ENCODE measurements at regions not wholly inside any gene's neighbourhood (a gene's known extent, or its start where the extent isn't known, plus 50 kb on each side); places are given as distances from the start of the nearest gene placed in this dataset.

DNA sequence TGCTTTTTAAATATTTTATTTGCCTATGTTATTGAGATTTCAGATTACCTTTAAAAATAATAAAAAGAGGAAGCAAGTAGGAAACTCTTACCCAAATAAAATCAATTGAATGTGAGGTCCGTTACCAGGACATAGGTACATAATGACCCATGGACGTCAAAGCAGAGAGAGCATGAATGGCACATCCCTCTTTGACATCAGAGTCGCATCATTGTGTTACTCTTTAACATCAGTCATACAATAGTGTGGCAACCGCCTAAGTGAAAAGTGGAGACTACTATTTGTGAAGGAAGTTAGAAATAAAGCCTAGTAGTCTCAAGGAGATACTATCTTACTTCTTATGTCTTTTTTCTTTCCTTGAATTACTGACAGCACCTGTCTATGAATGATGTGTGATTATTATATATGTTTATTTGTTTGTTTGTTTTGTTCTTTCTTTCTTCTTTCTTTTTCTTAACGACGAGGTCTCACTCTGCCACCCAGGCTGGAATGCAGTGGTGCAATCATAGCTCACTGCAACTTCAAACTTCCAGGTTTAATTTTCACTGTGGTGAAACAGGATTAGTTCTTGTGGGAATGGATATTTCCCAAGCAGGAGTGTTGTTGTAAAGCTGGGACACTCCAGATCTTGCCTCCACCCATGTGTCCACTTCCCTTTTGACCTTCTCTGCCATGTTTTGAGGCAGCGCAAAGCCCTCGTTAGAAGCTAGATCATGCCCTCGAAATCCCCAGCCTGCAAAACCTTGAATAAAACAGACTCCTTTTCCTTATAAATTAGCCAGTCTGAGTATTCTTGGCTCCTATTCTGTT is 407.2 kb upstream of the NETO1 start:
- DNase-seq, result no peak

DNA sequence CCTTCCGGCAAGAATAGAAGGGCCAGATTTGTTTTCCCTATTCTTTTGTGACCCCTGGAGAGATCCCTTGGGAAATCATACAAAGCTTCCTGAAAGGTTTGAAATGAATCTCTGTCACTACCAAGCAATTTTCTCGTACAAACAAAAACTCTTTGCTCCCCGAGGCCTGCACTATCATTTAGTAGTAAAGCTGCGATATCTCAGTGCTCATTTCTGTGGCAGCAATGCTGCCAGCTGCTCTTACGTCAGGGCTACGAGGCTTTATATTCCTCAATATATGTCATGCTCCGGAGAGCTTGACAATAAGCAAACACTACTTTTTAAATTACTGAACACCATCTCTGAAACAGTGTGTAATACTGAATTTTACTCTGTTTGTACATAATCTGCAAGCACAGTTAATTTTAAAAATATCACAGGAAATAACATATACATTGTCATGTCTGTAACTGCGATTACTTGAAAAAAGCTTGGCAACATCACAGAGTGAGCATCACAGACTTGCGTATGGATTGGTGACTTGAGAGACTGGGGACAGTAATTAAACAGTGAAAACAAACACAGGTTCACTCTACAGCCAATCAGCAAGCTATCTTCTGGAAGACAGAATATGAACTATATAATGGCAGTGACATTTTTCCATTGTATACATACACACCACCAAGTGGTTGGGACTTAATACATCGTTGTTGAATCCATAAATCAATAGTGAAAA is 403.3 kb upstream of the NETO1 start:
- no peak for DNase-seq

DNA sequence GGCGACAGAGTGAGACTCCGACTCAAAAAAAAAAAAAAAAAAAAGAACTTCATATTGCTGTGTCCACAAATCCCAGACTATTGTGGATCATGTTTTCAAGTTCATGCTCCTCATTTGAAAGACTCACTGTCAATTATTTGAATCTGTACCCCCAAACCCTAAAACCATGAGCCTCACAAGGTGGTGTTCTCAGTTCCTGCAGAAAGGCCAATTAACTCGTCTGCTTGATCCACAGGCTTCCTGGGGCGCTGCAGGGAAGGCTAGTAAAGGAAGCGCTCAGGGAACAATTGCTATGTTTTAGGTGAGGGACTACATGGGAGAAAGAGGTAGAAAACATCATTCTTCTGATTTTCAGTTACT is 396.8 kb upstream of the NETO1 start:
- DNase-seq, result no peak

DNA sequence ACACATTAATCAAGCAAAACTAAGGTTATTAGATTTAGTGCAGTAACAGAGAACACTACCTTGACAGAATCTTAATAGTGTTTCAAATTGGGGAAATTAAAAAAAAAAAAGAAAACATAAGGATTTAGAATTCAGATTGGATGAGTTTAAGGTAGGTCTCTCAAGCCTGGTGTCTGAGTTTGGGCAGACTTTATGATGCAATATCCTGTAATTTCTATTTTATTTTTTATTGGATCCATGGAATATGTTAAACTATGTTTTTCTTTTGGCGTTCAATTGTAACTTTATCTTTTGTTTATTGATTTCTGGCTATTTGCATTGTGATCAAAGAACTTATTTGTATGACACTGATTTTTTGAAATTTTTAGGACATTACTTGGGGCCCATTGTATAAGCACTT is 394.1 kb upstream of the NETO1 start:
- no peak for DNase-seq

DNA sequence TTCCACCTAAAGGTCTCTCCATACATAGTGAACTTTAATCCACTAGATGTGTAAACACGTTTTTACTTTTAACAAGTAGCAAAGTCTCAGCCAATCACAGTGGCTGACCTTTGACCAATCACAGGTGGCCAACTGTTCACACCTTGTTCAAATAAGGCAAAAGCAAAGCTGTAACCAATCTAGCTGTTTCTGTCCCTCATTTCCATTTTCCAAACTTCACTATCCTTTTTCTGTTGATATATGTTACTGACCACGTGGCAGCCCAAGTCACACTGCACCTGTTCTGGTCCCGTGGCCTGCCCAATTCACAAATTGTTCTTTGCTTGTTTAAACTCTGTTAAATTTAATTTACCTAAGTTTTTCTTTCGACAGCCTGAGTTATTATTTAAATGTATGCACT is 393.5 kb upstream of the NETO1 start:
- DNase-seq, result no peak

DNA sequence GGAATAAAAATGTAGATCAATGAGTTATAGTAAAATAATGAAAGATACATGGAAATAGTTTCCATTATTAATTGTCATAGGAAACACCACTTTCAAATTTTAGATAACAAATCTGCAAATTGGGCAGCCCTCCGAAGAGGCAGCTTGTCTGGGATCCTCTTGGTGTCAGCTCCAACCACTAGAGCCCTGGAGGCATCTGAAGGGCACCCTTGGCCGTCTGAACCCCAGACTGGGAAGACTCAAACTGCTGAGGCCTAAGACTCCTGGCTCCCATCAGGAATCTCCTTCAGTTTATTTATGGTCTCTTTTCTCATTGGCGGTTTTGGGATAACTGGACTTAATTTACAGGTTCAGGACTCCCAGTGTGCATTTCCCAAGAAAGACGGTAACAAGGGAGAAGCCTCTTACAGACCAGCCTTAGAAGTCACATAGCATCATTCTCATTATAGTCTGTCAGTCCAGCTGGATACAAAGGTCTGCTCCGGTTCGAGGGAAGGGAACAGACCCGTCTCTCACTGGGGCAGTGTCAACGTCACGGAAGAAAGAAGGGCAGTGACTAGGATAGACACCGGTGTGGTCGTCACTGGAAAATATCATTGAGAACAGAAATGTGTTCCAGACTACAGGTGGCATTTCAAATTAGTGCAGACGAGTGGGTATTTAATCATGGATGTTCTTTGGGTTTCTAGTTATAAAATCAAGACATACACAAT is 390.7 kb upstream of the NETO1 start:
- no peak for DNase-seq

DNA sequence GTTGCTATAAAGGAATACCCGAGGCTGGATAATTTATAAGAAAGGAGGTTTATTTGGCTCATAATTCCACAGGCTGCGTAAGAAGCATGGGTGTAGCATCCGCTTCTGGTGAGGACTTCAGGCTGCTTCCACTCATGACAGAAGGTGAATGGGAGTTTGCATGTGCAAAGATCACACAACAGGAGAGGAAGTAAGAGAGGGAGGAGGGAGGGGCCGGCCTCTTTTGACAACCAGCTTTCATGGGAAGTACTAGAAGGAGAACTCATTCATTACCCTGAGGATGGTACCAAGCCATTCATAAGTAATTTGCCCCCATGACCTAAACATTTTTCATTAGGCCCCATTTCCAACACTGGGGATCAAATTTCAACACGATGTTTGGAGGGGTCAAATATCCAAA is 386.8 kb upstream of the NETO1 start:
- DNase-seq, result no peak

DNA sequence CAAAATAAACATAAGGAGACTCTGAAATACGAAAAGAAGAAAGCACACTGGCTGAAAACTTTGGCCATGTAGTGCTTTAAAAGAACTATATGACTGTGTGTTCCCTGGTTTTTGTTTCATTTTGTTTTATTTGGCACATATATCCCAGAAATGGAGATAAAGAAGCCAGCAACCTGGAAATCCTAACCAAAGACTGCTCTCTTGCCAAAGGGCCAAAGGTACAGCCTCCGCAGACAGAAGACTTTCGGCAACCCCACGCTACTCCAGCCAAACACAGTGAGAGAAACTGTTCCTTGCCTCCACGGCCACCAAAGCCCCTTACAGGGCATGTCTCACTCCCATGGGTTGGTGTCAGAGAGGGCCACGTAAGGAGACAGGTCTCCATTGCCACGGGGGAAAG is 381.2 kb upstream of the NETO1 start:
- no peak for DNase-seq

DNA sequence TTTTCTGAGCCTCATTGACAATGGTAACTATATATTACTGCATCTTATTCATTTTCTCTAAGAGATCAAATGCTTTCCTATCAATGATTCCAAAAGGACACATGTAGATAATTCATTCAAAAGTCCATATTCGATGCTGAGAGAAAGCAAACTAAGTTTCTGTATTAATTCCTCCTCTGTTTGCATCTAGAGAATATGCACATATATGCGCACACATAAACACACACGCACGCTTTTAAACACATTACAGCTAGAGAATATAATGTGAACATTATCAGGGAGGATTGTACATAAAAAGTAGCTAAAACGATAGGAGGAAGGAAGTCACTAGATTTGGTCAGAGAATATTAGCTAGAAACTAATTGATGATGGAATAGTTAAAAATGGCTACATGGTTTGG is 379.0 kb upstream of the NETO1 start:
- no peak for DNase-seq

DNA sequence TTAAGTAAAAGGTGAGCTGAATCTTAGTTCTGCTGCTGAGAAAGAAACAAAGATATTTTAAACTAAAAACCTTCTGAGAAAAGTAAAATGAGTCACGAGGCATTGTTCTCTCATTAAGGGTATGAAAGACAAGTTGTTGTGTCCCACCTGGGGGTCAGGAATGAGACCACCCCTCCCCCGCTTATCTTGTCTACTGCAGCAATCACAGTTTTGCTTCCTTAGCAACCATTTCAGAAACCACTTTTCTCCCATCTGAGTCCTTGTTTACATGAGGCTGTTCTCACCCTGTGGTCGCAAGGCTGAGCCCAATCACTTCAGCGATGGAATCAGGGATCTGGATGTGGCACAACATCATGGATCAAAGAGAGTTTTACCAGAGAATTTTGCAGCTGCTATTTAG is 377.6 kb upstream of the NETO1 start:
- no peak for DNase-seq

DNA sequence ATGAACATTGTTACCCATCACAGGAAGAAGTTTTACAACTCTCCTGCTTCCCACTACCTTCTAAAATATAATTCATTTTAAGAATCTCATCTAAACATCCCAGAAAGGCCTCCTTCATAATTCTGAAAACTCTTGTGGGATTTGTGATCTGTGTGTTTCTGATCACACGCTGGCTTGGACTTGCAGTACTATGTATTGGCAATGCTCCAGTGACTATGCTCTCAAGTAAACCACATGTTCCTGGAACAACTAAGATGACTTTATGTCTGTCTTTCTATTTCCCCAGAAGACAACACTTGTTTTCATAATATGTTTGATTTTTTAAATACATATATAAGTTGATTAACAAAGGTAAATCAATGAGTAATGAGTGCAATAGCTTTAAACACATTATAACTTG is 376.6 kb upstream of the NETO1 start:
- no peak for DNase-seq

DNA sequence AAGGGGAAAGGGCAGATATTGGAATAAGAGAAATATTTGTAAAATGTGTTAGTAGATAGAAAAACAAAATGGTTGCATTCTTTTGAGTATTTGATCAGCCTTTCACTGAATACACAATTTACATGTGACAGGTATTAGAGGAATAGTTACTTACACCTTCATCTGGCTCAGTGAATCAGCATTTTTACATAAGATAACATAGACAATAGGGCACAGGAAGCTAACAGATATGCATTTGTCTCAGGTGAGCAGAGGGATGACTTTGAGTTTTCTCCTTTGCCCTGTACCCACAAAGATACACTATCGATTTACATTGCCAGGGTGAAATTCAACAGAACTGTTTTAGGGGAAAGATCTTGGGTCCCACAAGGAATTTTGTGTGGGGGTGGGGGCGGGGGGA is 373.1 kb upstream of the NETO1 start:
- DNase-seq, result no peak

DNA sequence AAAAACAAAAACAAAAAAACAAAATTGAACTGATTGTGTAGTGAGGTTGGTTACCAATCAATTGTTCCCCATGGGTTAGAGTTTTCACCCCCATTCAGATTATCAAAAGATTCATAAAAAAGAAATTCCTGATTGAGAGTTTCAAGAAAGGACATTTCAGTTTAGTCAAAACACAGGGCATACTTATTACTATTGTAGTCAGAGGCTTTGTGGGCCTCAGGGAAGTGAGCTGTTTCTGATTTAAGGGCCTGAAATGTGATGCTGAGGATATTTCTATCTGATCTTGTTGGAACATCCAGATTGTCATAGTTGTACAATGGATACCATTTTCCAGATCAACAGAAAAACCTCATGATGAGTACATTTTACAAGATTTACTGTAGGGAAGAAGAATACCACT is 368.1 kb upstream of the NETO1 start:
- DNase-seq, result no peak

DNA sequence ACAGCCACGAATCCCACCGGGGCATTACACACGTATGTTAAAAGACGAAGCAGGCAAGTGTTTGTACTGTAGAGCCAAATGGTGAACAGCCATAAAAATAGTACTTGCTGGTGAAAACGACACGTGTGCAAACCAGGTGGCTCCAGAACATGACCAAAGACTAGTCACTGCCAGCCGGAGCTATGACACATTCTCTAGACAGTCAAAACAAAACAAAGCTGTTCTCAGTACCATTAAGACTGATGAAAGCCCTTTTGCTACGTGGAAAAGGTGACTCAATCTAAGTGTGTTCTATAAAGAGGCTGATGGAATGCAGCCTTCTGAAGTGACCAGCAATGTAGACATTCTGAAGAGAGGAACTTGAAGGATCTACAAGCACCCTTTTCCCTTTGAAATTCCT is 367.7 kb upstream of the NETO1 start:
- DNase-seq, result peak; percentile 35

DNA sequence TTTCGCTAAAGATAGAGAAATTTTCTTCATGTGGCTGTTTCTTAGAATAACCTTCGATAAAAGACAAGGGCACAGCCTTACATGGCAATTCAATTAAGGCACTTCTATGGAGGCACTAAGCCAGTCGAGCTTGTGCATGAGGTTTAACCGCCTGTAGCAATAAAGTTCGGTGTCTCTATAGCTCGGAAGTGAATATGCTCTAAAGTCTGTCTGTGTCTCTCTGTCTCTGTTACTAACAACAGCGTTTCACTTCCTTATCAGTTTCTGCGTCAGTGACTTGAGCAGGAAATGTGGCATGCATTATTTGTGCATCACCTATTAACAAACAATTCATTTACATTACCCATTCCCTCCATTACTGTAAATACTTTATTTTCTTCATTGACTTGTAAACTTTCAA is 365.1 kb upstream of the NETO1 start:
- no peak for DNase-seq

DNA sequence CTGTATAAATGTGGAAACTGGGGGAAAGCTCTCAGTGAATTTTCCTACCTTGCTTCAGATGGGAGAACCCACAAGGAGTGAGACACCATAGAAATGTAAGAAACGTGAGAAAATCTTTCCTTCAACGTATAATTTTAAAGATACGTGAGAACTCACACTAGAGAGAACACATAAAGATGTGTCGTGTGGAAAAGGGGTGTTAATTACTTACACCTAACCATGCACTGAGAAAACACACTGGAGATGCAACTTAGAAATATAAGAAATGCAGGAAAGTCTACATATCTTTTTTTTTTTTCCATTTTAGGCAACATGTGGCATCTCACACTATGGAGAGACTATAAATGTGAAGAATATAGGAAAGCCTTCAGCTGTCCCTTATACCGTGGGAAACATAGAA is 352.9 kb upstream of the NETO1 start:
- no peak for DNase-seq

DNA sequence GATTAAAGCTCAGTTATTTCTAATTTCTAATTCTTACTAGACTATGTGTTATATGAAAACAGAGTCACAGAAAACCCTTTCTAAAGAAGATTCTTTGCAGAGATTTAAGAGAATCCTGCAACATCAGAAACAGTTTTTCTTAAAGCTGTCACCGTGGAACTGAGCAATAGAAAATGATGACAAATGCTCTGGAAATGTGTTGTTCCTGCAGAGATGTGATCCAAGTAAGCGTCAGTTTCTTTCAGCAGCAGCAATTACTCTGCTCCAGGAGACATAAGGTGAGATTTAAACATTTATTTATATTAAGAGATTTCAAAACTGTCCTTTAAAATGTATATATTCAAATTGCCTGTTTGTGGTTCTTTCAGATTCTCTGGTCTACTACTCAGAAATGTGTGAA is 350.5 kb upstream of the NETO1 start:
- no peak for DNase-seq

DNA sequence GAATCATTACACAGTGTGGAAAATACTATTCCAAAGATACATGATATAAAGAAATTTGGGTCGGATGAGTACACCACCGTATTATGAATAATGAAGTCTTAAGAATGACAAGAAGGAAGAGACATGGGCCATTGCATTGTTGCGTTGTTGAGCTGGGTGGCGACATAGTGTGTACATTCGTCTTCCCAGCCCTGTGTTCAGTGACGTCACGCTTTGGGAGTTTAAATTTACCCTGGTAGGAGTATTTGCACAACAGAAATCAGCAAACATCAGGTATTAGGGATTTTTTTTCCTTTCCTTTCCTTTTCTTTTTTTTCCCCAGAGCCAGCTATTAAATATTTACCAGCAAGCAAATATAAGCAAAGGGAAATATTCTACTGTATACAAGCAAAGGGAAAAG is 347.2 kb upstream of the NETO1 start:
- no peak for DNase-seq

DNA sequence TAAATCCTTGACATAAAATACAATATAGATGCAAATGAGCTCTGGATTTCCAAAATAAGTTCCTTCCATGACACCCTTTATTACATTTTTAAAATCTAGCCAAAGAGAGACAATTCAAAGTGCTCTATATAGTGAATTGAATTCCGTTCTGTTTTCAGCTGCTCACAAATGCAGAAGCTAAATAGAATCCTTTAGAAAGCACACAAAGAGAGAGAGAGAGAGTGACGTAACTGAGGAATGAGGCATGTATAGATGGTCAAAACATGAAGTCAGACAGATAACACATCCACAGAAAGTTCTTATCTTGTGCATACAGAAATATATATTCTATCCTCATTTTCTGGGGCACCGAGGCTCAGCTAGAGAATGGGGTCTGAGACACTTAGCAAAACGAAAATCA is 344.7 kb upstream of the NETO1 start:
- no peak for DNase-seq

DNA sequence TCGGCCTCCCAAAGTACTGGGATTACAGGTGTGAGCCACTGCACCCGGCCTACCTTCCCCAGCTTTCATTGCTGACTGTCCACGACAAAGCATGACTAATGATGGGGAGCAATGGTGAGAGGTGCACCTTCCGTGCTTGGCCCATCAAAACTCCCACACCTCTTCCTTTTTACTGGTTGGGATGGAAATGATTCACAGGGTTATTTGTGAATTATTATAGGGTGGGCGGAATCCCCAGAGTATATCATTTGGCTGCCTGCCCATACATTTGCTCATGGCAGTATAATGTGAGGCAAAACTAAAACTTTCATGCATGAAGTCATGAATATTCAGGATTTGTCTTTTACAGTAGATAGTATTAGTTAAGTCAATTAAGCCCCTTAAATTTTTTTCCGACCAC is 334.2 kb upstream of the NETO1 start:
- DNase-seq, result no peak

DNA sequence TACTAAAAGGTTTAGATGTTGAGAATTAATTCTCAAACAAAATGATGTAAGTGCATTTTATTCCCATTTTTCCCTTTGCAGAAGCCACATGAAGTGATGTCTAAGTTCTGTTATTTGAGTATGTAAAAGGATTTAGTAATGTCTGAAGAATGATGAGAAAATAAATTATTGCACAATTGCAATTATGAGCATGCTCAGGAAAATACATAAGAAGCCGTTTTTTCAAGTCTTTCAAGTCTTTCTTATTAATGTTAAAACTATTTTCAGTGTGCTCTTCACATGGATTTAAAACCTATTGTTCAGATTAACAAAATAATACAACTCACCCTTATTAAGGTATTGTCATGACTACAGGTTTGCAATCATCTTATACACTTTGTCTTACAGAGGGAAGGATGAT is 331.4 kb upstream of the NETO1 start:
- DNase-seq, result no peak

DNA sequence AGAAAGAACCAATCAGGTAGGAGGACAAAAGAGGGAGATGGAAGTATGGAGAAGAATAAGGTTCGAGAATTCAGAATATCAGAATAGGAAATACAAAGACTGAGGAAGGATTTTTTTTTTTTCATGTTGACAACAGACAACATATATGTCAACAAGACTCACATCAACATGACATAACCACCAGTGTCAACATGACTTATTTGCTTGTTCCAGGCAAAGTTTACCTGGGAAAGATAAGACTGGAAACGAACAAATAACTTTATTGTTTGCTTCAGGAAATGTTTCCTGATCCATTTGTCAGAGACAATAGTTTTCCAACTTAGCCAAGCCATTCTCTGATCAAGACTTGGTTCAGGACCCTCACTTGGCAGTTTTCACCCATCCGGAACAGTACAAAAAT is 321.9 kb upstream of the NETO1 start:
- DNase-seq, result no peak

DNA sequence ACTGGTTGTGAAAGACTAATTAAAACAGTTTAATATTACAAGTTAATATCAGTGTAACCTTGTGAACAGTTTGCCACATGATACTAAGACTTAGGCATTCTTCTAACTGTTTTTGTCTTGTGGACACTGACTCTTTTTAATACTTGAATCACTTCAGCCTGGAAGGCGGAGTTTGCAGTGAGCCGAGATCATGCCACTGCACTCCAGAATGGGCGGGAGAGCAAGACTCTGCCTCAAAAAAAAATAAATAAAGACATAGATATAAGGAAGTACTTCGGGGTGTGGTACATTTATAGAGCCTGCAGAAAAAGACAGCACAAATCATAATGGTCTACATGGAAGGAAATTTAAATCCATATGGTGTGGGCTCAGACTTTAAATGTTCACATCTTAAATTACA is 300.4 kb upstream of the NETO1 start:
- DNase-seq, result no peak

DNA sequence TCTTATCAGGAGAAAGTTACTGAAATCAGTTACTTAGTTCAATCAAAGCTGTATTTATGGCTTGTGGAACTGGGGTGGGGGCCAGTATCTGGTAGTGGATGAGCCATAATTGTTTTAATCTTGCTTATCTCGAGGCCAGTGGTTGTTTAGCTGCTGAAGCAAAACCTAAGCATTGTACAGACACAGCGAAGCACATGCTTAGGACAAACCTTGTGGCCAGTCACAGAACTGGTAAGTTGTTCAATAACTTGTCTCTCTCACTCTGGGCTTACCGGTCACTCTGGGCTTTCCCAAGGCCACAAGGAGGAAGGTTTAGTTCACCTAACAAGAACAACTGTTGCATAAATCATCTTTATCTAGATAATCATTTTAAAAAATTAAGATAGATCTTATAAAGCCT is 296.6 kb upstream of the NETO1 start:
- DNase-seq, result no peak

All from T1000 (cell line).